Testis (tissue), 2 donors: ENCODE measurements at regions not wholly inside any gene's neighbourhood (a gene's known extent, or its start where the extent isn't known, plus 50 kb on each side); places are given as distances from the start of the nearest gene placed in this dataset.

ENCODE experiments used
- DNase-seq: peaks from one replicate; pipeline ENCODE4 v3.0.0-alpha.2; 2019
- H3K27ac ChIP-seq, 2 donors: fragments of 200-600 bp; sonication (generic); one replicate each; pipeline ENCODE4 v1.5.1; 2019
- H3K27me3 ChIP-seq: fragments of 200-600 bp; sonication (generic); one replicate; pipeline ENCODE4 v1.5.1; 2019
- H3K36me3 ChIP-seq: fragments of 200-600 bp; sonication (generic); one replicate; pipeline ENCODE4 v1.5.1; 2017; ENCODE audit warnings: low read depth; ENCODE audit errors: missing control alignments
- H3K4me1 ChIP-seq: fragments of 200-600 bp; sonication (generic); one replicate; pipeline ENCODE4 v1.5.1; 2019
- H3K4me3 ChIP-seq, 2 donors: fragments of 200-600 bp; sonication (generic); one replicate each; pipeline ENCODE4 v1.5.1; 2017 to 2019
- H3K9me3 ChIP-seq: fragments of 200-600 bp; sonication (generic); one replicate; pipeline ENCODE4 v1.5.1; 2017
- CTCF ChIP-seq, 3 experiments: fragments of 450-650 bp in 2 of 3; fragments of 200-600 bp in 1 of 3; sonication (generic) in 1 of 3; IDR thresholded peaks; one replicate each; pipeline ENCODE4 v1.5.1; 2016 to 2019; ENCODE audit warnings: antibody characterized with exemption in 3 of 3, mild to moderate bottlenecking in 2 of 3, moderate library complexity in 1 of 3
- POLR2A ChIP-seq: fragments of 450-650 bp; IDR thresholded peaks from one replicate; pipeline ENCODE4 v1.6.1; 2017; ENCODE audit warnings: antibody characterized with exemption, mild to moderate bottlenecking, moderate library complexity
- WGBS, 2 donors: methylation state at CpG; one replicate each; pipeline ENCODE4 v1.1.5; 2018; 5-methylcytosine and 5-hydroxymethylcytosine counted together
- intact Hi-C: fragments of 100-400 bp; cut with DNase I; formaldehyde crosslinking; loops from one replicate; pipeline ENCODE4 v1.15.1; 2023; ENCODE audit warnings: low total_unique reads

GRCh38 chr4:133058701-133059100 lies 90.4 kb upstream of the PCDH10 start:
- intact Hi-C loops, result no loop called here
- Histone ChIP-seq H3K4me1 (no peaks in the 10 kb centered on the region), H3K27ac (no peak overlapping the region), H3K9me3 (no peaks in the 10 kb centered on the region), H3K36me3 (no peaks in the 10 kb centered on the region), H3K27me3 (no peaks in the 10 kb centered on the region), H3K4me3 (no peak overlapping the region)
- WGBS, 2 donors, result 47 to 65% methylated on average over 2 of the region's 2 CpGs
- no peak for TF ChIP-seq CTCF (IDR thresholded peaks at IDR 0.05)
- TF ChIP-seq POLR2A, result no peak
- peak; percentile 14 for DNase-seq

- Histone ChIP-seq H3K4me3 (no peak overlapping the region), H3K9me3 (no peaks in the 10 kb centered on the region), H3K27ac (no peak overlapping the region), H3K27me3 (no peaks in the 10 kb centered on the region), H3K36me3 (no peaks in the 10 kb centered on the region), H3K4me1 (no peaks in the 10 kb centered on the region)
- WGBS, 2 donors, result 43 to 54% methylated on average over 7 of the region's 7 CpGs
- no peak for TF ChIP-seq POLR2A
- TF ChIP-seq CTCF (IDR thresholded peaks at IDR 0.05), result no peak
- intact Hi-C loops, result no loop called here
- peak; percentile 23 for DNase-seq
Measured at GRCh38 chr4:133059117-133059516, 90.0 kb upstream of the PCDH10 start.

- whole genome bisulfite sequencing, 2 donors, result 86 to 87% methylated on average over 1 of the region's 1 CpG
- Histone ChIP-seq H3K36me3 (no peaks in the 10 kb centered on the region), H3K27ac (no peak overlapping the region), H3K4me1 (no peaks in the 10 kb centered on the region), H3K4me3 (no peak overlapping the region), H3K9me3 (no peaks in the 10 kb centered on the region), H3K27me3 (no peaks in the 10 kb centered on the region)
- TF ChIP-seq CTCF (IDR thresholded peaks at IDR 0.05) (no peak), POLR2A (no peak)
- intact Hi-C loops, result no loop called here
- DNase-seq, result no peak
Measured at GRCh38 chr4:133062851-133063250, 86.2 kb upstream of the PCDH10 start.

GRCh38 chr4:133068083-133068482 lies 81.0 kb upstream of the PCDH10 start:
- no peaks in the 10 kb centered on the region for H3K4me1 ChIP-seq
- H3K36me3 ChIP-seq, result no peaks in the 10 kb centered on the region
- no peak for TF ChIP-seq CTCF (IDR thresholded peaks at IDR 0.05)
- no peak for TF ChIP-seq POLR2A
- H3K27ac ChIP-seq, result no peak overlapping the region
- intact Hi-C loops, result no loop called here
- H3K27me3 ChIP-seq, result no peaks in the 10 kb centered on the region
- no peak for DNase-seq
- no peaks in the 10 kb centered on the region for H3K9me3 ChIP-seq
- H3K4me3 ChIP-seq, result no peak overlapping the region
- WGBS, 2 donors, result 65 to 66% methylated on average over 2 of the region's 2 CpGs

GRCh38 chr4:133081246-133081645 lies 67.8 kb upstream of the PCDH10 start:
- H3K27ac ChIP-seq, result no peak overlapping the region
- no peak for DNase-seq
- no peak overlapping the region for H3K4me3 ChIP-seq
- 51 to 69% methylated on average over 2 of the region's 2 CpGs for WGBS, 2 donors
- intact Hi-C loops, result no loop called here
- TF ChIP-seq POLR2A (no peak), CTCF (IDR thresholded peaks at IDR 0.05) (no peak)
- H3K27me3 ChIP-seq, result no peaks in the 10 kb centered on the region
- H3K4me1 ChIP-seq, result no peaks in the 10 kb centered on the region
- H3K36me3 ChIP-seq, result no peaks in the 10 kb centered on the region
- H3K9me3 ChIP-seq, result no peaks in the 10 kb centered on the region
